DMS79 (cell line): ENCODE measurements at regions not wholly inside any gene's neighbourhood (a gene's known extent, or its start where the extent isn't known, plus 50 kb on each side); places are given as distances from the start of the nearest gene placed in this dataset.

Source experiments
- DNase-seq: peaks from one replicate; lab custom pipeline; 2025; lab: John Stamatoyannopoulos, UW

- no peak for DNase-seq
Measured at GRCh38 chr18:66735933-66736332, 132.0 kb upstream of the CDH19 start.

GRCh38 chr18:66734451-66734850, 130.6 kb upstream of the CDH19 start:
- DNase-seq = no peak

GRCh38 chr18:66731890-66732289, 128.0 kb upstream of the CDH19 start:
- no peak for DNase-seq

- DNase-seq = no peak
Measured at GRCh38 chr18:66729442-66730239, 125.8 kb upstream of the CDH19 start.

GRCh38 chr18:66728951-66729350, 125.1 kb upstream of the CDH19 start:
- no peak for DNase-seq

- DNase-seq = no peak
Measured at GRCh38 chr18:66727991-66728390, 124.1 kb upstream of the CDH19 start.

GRCh38 chr18:66724664-66725356, 120.9 kb upstream of the CDH19 start:
- DNase-seq = peak; percentile 12

- no peak for DNase-seq
Measured at GRCh38 chr18:66722671-66723070, 118.8 kb upstream of the CDH19 start.

GRCh38 chr18:66708646-66709045, 104.8 kb upstream of the CDH19 start:
- DNase-seq = no peak

- DNase-seq = no peak
Measured at GRCh38 chr18:66707473-66707872, 103.6 kb upstream of the CDH19 start.

GRCh38 chr18:66695281-66695680, 91.4 kb upstream of the CDH19 start:
- DNase-seq = no peak

- no peak for DNase-seq
Measured at GRCh38 chr18:66694852-66695251, 91.0 kb upstream of the CDH19 start.

- DNase-seq = no peak
Measured at GRCh38 chr18:66687635-66688034, 83.7 kb upstream of the CDH19 start.

GRCh38 chr18:66682855-66683322, 79.0 kb upstream of the CDH19 start:
- no peak for DNase-seq

- no peak for DNase-seq
Measured at GRCh38 chr18:66676699-66677098, 72.8 kb upstream of the CDH19 start.

GRCh38 chr18:66674286-66674685, 70.4 kb upstream of the CDH19 start:
- DNase-seq = no peak

- DNase-seq = no peak
Measured at GRCh38 chr18:66668706-66669105, 64.8 kb upstream of the CDH19 start.

GRCh38 chr18:66662632-66663031, 58.7 kb upstream of the CDH19 start:
- DNase-seq = no peak

GRCh38 chr18:66655407-66655806, 51.5 kb upstream of the CDH19 start:
- peak; percentile 85 for DNase-seq
